Sigmoid colon (tissue), 6 donors: ENCODE measurements at regions not wholly inside any gene's neighbourhood (a gene's known extent, or its start where the extent isn't known, plus 50 kb on each side); places are given as distances from the start of the nearest gene placed in this dataset.
"Not testable (repeated sequence)": the region's sequence is repeated elsewhere in the genome, so short reads cannot be mapped to it uniquely, and the experiment has no call there.

Source experiments
- DNase-seq: peaks from one replicate; pipeline ENCODE4 v3.0.0-alpha.2; 2019
- H3K27ac ChIP-seq, 4 donors: fragments of 200-600 bp; sonication (generic); one replicate each; pipeline ENCODE4 v1.5.1; 2016 to 2019; ENCODE audit warnings: mild to moderate bottlenecking in 1 of 4
- H3K27me3 ChIP-seq, 3 donors: fragments of 200-600 bp; sonication (generic); one replicate each; pipeline ENCODE4 v1.5.1; 2019; ENCODE audit warnings: mild to moderate bottlenecking in 1 of 3
- H3K36me3 ChIP-seq, 4 donors: fragments of 200-600 bp; sonication (generic); one replicate each; pipeline ENCODE4 v1.5.1; 2016 to 2019
- H3K4me1 ChIP-seq, 4 donors: fragments of 200-600 bp; sonication (generic); one replicate each; pipeline ENCODE4 v1.5.1; 2017 to 2019
- H3K4me3 ChIP-seq, 4 donors: fragments of 200-600 bp; sonication (generic); one replicate each; pipeline ENCODE4 v1.5.1; 2017 to 2019; ENCODE audit warnings: mild to moderate bottlenecking in 2 of 4, moderate library complexity in 1 of 4
- H3K9me3 ChIP-seq, 4 donors: fragments of 200-600 bp in 3 of 4; sonication (generic) in 3 of 4; one replicate each; pipeline versions ENCODE4 v1.5.1 to v1.6.1; 2013 to 2019
- CTCF ChIP-seq, 4 experiments: fragments of 450-650 bp in 3 of 4; fragments of 200-600 bp in 1 of 4; IDR thresholded peaks; one replicate each; pipeline ENCODE4 v1.5.1; 2016 to 2019; ENCODE audit warnings: antibody characterized with exemption in 4 of 4, mild to moderate bottlenecking in 3 of 4, moderate library complexity in 2 of 4
- EP300 ChIP-seq, 4 donors: sonication (generic); formaldehyde crosslinking; IDR thresholded peaks; one replicate each; pipeline ENCODE4 v1.6.1; 2017; ENCODE audit warnings: antibody characterized with exemption in 4 of 4
- POLR2A ChIP-seq, 2 donors: fragments of 450-650 bp; IDR thresholded peaks; one replicate each; pipeline ENCODE4 v1.6.1; 2016; ENCODE audit warnings: antibody characterized with exemption in 2 of 2, mild to moderate bottlenecking in 2 of 2, moderate library complexity in 2 of 2
- POLR2AphosphoS5 ChIP-seq, 4 donors: sonication (generic); formaldehyde crosslinking; IDR thresholded peaks; one replicate each; pipeline ENCODE4 v1.6.1; 2017; ENCODE audit warnings: antibody characterized with exemption in 4 of 4
- WGBS, 2 donors: extraction: QIAGEN DNeasy Blood & Tissue Kit; methylation state at CpG; one replicate each; pipeline ENCODE4 v1.1.7; 2013; 5-methylcytosine and 5-hydroxymethylcytosine counted together
- intact Hi-C: fragments of 100-400 bp; cut with DNase I; formaldehyde crosslinking; loops from one replicate; pipeline ENCODE4 v1.15.1; 2023
- donor health status: healthy with polysubstance abuse.
- donor health status: healthy.

GRCh38 chr16:7233975-7234374 lies 98.7 kb upstream of the RBFOX1 start:
- H3K27ac ChIP-seq, result no peak overlapping the region
- intact Hi-C loops, result no loop called here
- no peaks in the 10 kb centered on the region for H3K4me1 ChIP-seq
- no peaks in the 10 kb centered on the region for H3K36me3 ChIP-seq
- H3K9me3 ChIP-seq, result no peaks in the 10 kb centered on the region
- WGBS, 2 donors, result 62 to 63% methylated on average over 2 of the region's 2 CpGs
- H3K4me3 ChIP-seq, result no peak overlapping the region
- TF ChIP-seq EP300 (IDR thresholded peaks at IDR 0.05) (no peak), POLR2AphosphoS5 (IDR thresholded peaks at IDR 0.05) (no peak), POLR2A (IDR thresholded peaks at IDR 0.05) (no peak), CTCF (IDR thresholded peaks at IDR 0.05) (no peak)
- DNase-seq, result no peak
- H3K27me3 ChIP-seq, result no peaks in the 10 kb centered on the region

GRCh38 chr16:7231762-7232161 lies 100.9 kb upstream of the RBFOX1 start:
- intact Hi-C loops, result no loop called here
- H3K36me3 ChIP-seq, result no peaks in the 10 kb centered on the region
- TF ChIP-seq POLR2AphosphoS5 (IDR thresholded peaks at IDR 0.05), result no peak
- no peak for TF ChIP-seq CTCF (IDR thresholded peaks at IDR 0.05)
- TF ChIP-seq EP300 (IDR thresholded peaks at IDR 0.05), result no peak
- TF ChIP-seq POLR2A (IDR thresholded peaks at IDR 0.05), result no peak

GRCh38 chr16:7229433-7230218 lies 103.0 kb upstream of the RBFOX1 start:
- H3K4me3 ChIP-seq, H3K4me1 ChIP-seq, DNase-seq, H3K27me3 ChIP-seq, H3K27ac ChIP-seq, intact Hi-C loops, H3K9me3 ChIP-seq, H3K36me3 ChIP-seq: not testable (repeated sequence)
- WGBS, 2 donors, result 80 to 85% methylated on average over 3 of the region's 3 CpGs

More at GRCh38 chr16:7231762-7232161, 100.9 kb upstream of the RBFOX1 start:
- Histone ChIP-seq H3K4me3 (no peak overlapping the region), H3K27ac (no peak overlapping the region), H3K9me3 (no peaks in the 10 kb centered on the region), H3K4me1 (no peaks in the 10 kb centered on the region), H3K27me3 (no peaks in the 10 kb centered on the region)
- 93 to 94% methylated on average over 5 of the region's 5 CpGs for WGBS, 2 donors
- no peak for DNase-seq

- intact Hi-C loops, result no loop called here
Measured at GRCh38 chr16:7227229-7227721, 105.4 kb upstream of the RBFOX1 start.

More at GRCh38 chr16:7227229-7227721, 105.4 kb upstream of the RBFOX1 start:
- Histone ChIP-seq H3K36me3 (no peaks in the 10 kb centered on the region), H3K27me3 (peaks cover 0 to 3% (median 0%) of the 10 kb centered on the region in 3 donors), H3K4me1 (no peaks in the 10 kb centered on the region), H3K27ac (no peak overlapping the region), H3K9me3 (peaks cover 0 to 4% (median 0%) of the 10 kb centered on the region in 4 donors), H3K4me3 (no peak overlapping the region)
- no peak for DNase-seq
- 16 to 54% methylated on average over 13 of the region's 13 CpGs for WGBS, 2 donors
- TF ChIP-seq EP300 (IDR thresholded peaks at IDR 0.05), result no peak
- TF ChIP-seq POLR2A (IDR thresholded peaks at IDR 0.05), result no peak
- no peak for TF ChIP-seq POLR2AphosphoS5 (IDR thresholded peaks at IDR 0.05)
- TF ChIP-seq CTCF (IDR thresholded peaks at IDR 0.05), result no peak
